Caco-2 (cell line): ENCODE measurements at regions not wholly inside any gene's neighbourhood (a gene's known extent, or its start where the extent isn't known, plus 50 kb on each side); places are given as distances from the start of the nearest gene placed in this dataset.

ENCODE experiments used
- BruUV-seq: library from RNA; stranded (reverse); fragments of 400-500 nt; replicated peaks from 2 replicates; lab custom pipeline; 2021; lab: Mats Ljungman, UMichigan
- CTCF ChIA-PET: fragments of 300-600 bp; sonication (Branson Sonifier 250); formaldehyde crosslinking; loops from one replicate; lab custom pipeline; 2022; ENCODE audit warnings: antibody characterized with exemption; lab: Charles Lee
- POLR2A ChIA-PET: fragments of 300-600 bp; sonication (Branson Sonifier 250); formaldehyde crosslinking; loops from one replicate; lab custom pipeline; 2022; ENCODE audit warnings: antibody characterized with exemption; lab: Charles Lee
- DNase-seq, 2 experiments: peaks; one replicate each; pipeline versions ENCODE4 v3.0.0 to v3.0.0-alpha.2; 2020 to 2022
- H3K27me3 ChIP-seq: replicated peaks from 2 replicates; pipeline ENCODE4 v1.6.0; 2011; ENCODE audit warnings: low read length; ENCODE audit not compliant: control insufficient read depth, insufficient read depth
- H3K36me3 ChIP-seq: 2 replicates; pipeline ENCODE4 v1.5.1; 2011; ENCODE audit warnings: low read length; ENCODE audit not compliant: control insufficient read depth, insufficient read depth
- H3K4me1 ChIP-seq: fragments of 250-450 bp; sonication (Bioruptor Pico); 2 replicates; pipeline ENCODE4 v1.5.1; 2020; ENCODE audit warnings: mild to moderate bottlenecking
- H3K4me3 ChIP-seq: 2 replicates; pipeline ENCODE4 v1.5.1; 2011; ENCODE audit warnings: low read depth, mild to moderate bottlenecking, control low read depth, low read length
- H3K9me3 ChIP-seq: fragments of 250-450 bp; sonication (Bioruptor Pico); 2 replicates; pipeline ENCODE4 v1.5.1; 2020; ENCODE audit warnings: mild to moderate bottlenecking, moderate library complexity
- H3K27ac Mint-ChIP-seq: one replicate; pipeline ENCODE4 v1.8.0; 2022; ENCODE audit warnings: mixed read lengths; ENCODE audit not compliant: unreplicated experiment
- H3K27me3 Mint-ChIP-seq: one replicate; pipeline ENCODE4 v1.8.0; 2022; ENCODE audit warnings: mixed read lengths; ENCODE audit not compliant: insufficient read depth, unreplicated experiment
- H3K36me3 Mint-ChIP-seq: one replicate; pipeline ENCODE4 v1.8.0; 2022; ENCODE audit warnings: mild to moderate bottlenecking, mixed read lengths; ENCODE audit not compliant: insufficient read depth, unreplicated experiment
- H3K4me1 Mint-ChIP-seq: one replicate; pipeline ENCODE4 v1.8.0; 2022; ENCODE audit warnings: low read depth, mixed read lengths; ENCODE audit not compliant: unreplicated experiment
- H3K4me3 Mint-ChIP-seq: one replicate; pipeline ENCODE4 v1.8.0; 2022; ENCODE audit warnings: mild to moderate bottlenecking, moderate library complexity, mixed read lengths; ENCODE audit not compliant: unreplicated experiment
- H3K9me3 Mint-ChIP-seq: one replicate; pipeline ENCODE4 v1.8.0; 2022; ENCODE audit warnings: mixed read lengths; ENCODE audit not compliant: unreplicated experiment
- CTCF ChIP-seq, 2 experiments: fragments of 200-600 bp in 1 of 2; IDR thresholded peaks; 1 replicate in 1 of 2; 2 replicates in 1 of 2; pipeline versions ENCODE4 v1.5.1 to v1.8.0; 2011 to 2022; ENCODE audit warnings: antibody characterized with exemption in 1 of 2, control low read depth in 1 of 2, inconsistent platforms in 1 of 2, low read depth in 1 of 2, low read length in 1 of 2, mild to moderate bottlenecking in 1 of 2, moderate library complexity in 1 of 2; ENCODE audit not compliant: insufficient read depth in 1 of 2, severe bottlenecking in 1 of 2, unreplicated experiment in 1 of 2
- intact Hi-C: fragments of 100-400 bp; cut with micrococcal nuclease; formaldehyde crosslinking; loops from one replicate; pipeline ENCODE4 v1.10.0; 2022; ENCODE audit not compliant: unreplicated experiment

- H3K4me3 ChIP-seq = no peak overlapping the region
- intact Hi-C loops = no loop called here
- POLR2A ChIA-PET = no interaction called here
- H3K27me3 Mint-ChIP-seq = no peaks in the 10 kb centered on the region
- CTCF ChIA-PET = no interaction called here
- H3K27me3 ChIP-seq = no peaks in the 10 kb centered on the region
- peak; percentile 72 to 81 for DNase-seq
- H3K4me1 Mint-ChIP-seq = peaks cover 14% of the 10 kb centered on the region
- BruUV-seq = no TSS peak
- no peaks in the 10 kb centered on the region for H3K36me3 Mint-ChIP-seq
- peak overlapping the region; percentile 57 for H3K4me3 Mint-ChIP-seq
- H3K9me3 ChIP-seq = no peaks in the 10 kb centered on the region
- TF ChIP-seq CTCF (IDR thresholded peaks at IDR 0.05; ENCODE audit: insufficient read depth in 1 of 2, low read depth in 1 of 2, low read length in 1 of 2, severe bottlenecking in 1 of 2, unreplicated experiment in 1 of 2) = no peak
- H3K36me3 ChIP-seq = no peaks in the 10 kb centered on the region
- peak overlapping the region; percentile 89 for H3K27ac Mint-ChIP-seq
- no peaks in the 10 kb centered on the region for H3K9me3 Mint-ChIP-seq
- peaks cover 20% of the 10 kb centered on the region for H3K4me1 ChIP-seq
These were observed 685.8 kb downstream of the MAT2B start for GRCh38 chr5:164191240-164191639.

- no peaks in the 10 kb centered on the region for H3K9me3 ChIP-seq
- ChIA-PET POLR2A (no interaction called here), CTCF (no interaction called here)
- no TSS peak for BruUV-seq
- H3K36me3 ChIP-seq = no peaks in the 10 kb centered on the region
- Mint-ChIP-seq H3K27ac (no peak overlapping the region), H3K9me3 (no peaks in the 10 kb centered on the region), H3K4me1 (no peaks in the 10 kb centered on the region), H3K4me3 (no peak overlapping the region), H3K27me3 (no peaks in the 10 kb centered on the region), H3K36me3 (no peaks in the 10 kb centered on the region)
- no peak for DNase-seq
- TF ChIP-seq CTCF (IDR thresholded peaks at IDR 0.05; ENCODE audit: insufficient read depth in 1 of 2, low read depth in 1 of 2, low read length in 1 of 2, severe bottlenecking in 1 of 2, unreplicated experiment in 1 of 2) = no peak
- no peak overlapping the region for H3K4me3 ChIP-seq
- no peaks in the 10 kb centered on the region; the same call in 1 of the 2 replicates for H3K4me1 ChIP-seq
- intact Hi-C loops = no loop called here
- no peaks in the 10 kb centered on the region for H3K27me3 ChIP-seq
These were observed 696.9 kb downstream of the MAT2B start for GRCh38 chr5:164202338-164202737.

- no peak for DNase-seq
- Histone ChIP-seq H3K36me3 (no peaks in the 10 kb centered on the region), H3K27me3 (no peaks in the 10 kb centered on the region), H3K9me3 (no peaks in the 10 kb centered on the region), H3K4me1 (no peaks in the 10 kb centered on the region; the same call in 1 of the 2 replicates), H3K4me3 (no peak overlapping the region)
- BruUV-seq = no TSS peak
- CTCF ChIA-PET = no interaction called here
- intact Hi-C loops = no loop called here
- Mint-ChIP-seq H3K36me3 (no peaks in the 10 kb centered on the region), H3K4me3 (no peak overlapping the region), H3K27me3 (no peaks in the 10 kb centered on the region), H3K27ac (no peak overlapping the region), H3K4me1 (no peaks in the 10 kb centered on the region), H3K9me3 (no peaks in the 10 kb centered on the region)
- no peak for TF ChIP-seq CTCF (IDR thresholded peaks at IDR 0.05; ENCODE audit: insufficient read depth in 1 of 2, low read depth in 1 of 2, low read length in 1 of 2, severe bottlenecking in 1 of 2, unreplicated experiment in 1 of 2)
- POLR2A ChIA-PET = no interaction called here
These were observed 698.3 kb downstream of the MAT2B start for GRCh38 chr5:164203581-164204225.
